GM23338 (cell line): ENCODE measurements at regions not wholly inside any gene's neighbourhood (a gene's known extent, or its start where the extent isn't known, plus 50 kb on each side); places are given as distances from the start of the nearest gene placed in this dataset.

Source experiments
- ATAC-seq: fragments of 200-7000 bp; cut with Tn5 transposase; 3 replicates; pipeline ENCODE4 v1.9.1; 2020
- DNase-seq: peaks from one replicate; pipeline ENCODE4 v3.0.0-alpha.2; 2015; ENCODE audit warnings: low spot score
- H2AFZ ChIP-seq: fragments of 200-600 bp; sonication (generic); 2 replicates; pipeline ENCODE4 v1.8.0; 2016; ENCODE audit warnings: antibody characterized with exemption, mild to moderate bottlenecking, moderate library complexity
- H3F3A ChIP-seq: fragments of 200-600 bp; sonication (generic); replicated peaks from 2 replicates; pipeline ENCODE4 v1.8.0; 2017; ENCODE audit warnings: antibody characterized with exemption, mixed run types, low read depth
- H3K27ac ChIP-seq: fragments of 200-600 bp; sonication (generic); 2 replicates; pipeline ENCODE4 v1.6.1; 2016; ENCODE audit warnings: low read depth
- H3K27me3 ChIP-seq: fragments of 200-600 bp; sonication (generic); 2 replicates; pipeline ENCODE4 v1.8.0; 2016; ENCODE audit warnings: mild to moderate bottlenecking, mixed run types, moderate library complexity; ENCODE audit not compliant: insufficient read depth
- H3K36me3 ChIP-seq: fragments of 200-600 bp; sonication (generic); 2 replicates; pipeline ENCODE4 v1.8.0; 2016; ENCODE audit warnings: mild to moderate bottlenecking; ENCODE audit not compliant: insufficient read depth
- H3K4me1 ChIP-seq: fragments of 200-600 bp; sonication (generic); 2 replicates; pipeline ENCODE4 v1.8.0; 2016; ENCODE audit warnings: mild to moderate bottlenecking, moderate library complexity; ENCODE audit not compliant: insufficient read depth
- H3K4me2 ChIP-seq: fragments of 200-600 bp; sonication (generic); 2 replicates; pipeline ENCODE4 v1.7.1; 2017; ENCODE audit warnings: mixed run types
- H3K4me3 ChIP-seq: fragments of 200-600 bp; sonication (generic); 2 replicates; pipeline ENCODE4 v1.6.1; 2016; ENCODE audit warnings: mixed run types
- H3K79me2 ChIP-seq: fragments of 200-600 bp; sonication (generic); replicated peaks from 2 replicates; pipeline ENCODE4 v1.8.0; 2017; ENCODE audit warnings: mild to moderate bottlenecking; ENCODE audit not compliant: insufficient read depth
- H3K9me2 ChIP-seq: fragments of 200-600 bp; sonication (generic); 2 replicates; pipeline ENCODE4 v1.8.0; 2017; ENCODE audit not compliant: insufficient read depth
- H4K20me1 ChIP-seq: fragments of 200-600 bp; sonication (generic); replicated peaks from 2 replicates; pipeline ENCODE4 v1.8.0; 2017; ENCODE audit warnings: mild to moderate bottlenecking; ENCODE audit not compliant: insufficient read depth
- H3K27ac Mint-ChIP-seq: 2 replicates; pipeline ENCODE4 v1.8.0; 2020; ENCODE audit warnings: inconsistent platforms, mild to moderate bottlenecking, moderate library complexity, mixed read lengths
- H3K27me3 Mint-ChIP-seq: 3 replicates; pipeline ENCODE4 v1.8.0; 2022; ENCODE audit warnings: low read depth, mild to moderate bottlenecking, moderate library complexity, mixed read lengths, inconsistent platforms; ENCODE audit not compliant: insufficient read depth, poor library complexity
- H3K36me3 Mint-ChIP-seq: 3 replicates; pipeline ENCODE4 v1.8.0; 2021; ENCODE audit warnings: low read depth, mild to moderate bottlenecking, inconsistent platforms, moderate library complexity, mixed read lengths
- H3K4me1 Mint-ChIP-seq: 3 replicates; pipeline ENCODE4 v1.8.0; 2020; ENCODE audit warnings: mild to moderate bottlenecking, inconsistent platforms, mixed read lengths
- H3K4me3 Mint-ChIP-seq: 3 replicates; pipeline ENCODE4 v1.8.0; 2021; ENCODE audit warnings: moderate library complexity, mild to moderate bottlenecking, inconsistent platforms, mixed read lengths
- H3K9me3 Mint-ChIP-seq: 3 replicates; pipeline ENCODE4 v1.8.0; 2020; ENCODE audit warnings: moderate library complexity, mild to moderate bottlenecking, inconsistent platforms, mixed read lengths
- CREB1 ChIP-seq: fragments of 250-450 bp; sonication (Bioruptor Pico); IDR thresholded peaks from 2 replicates; pipeline ENCODE4 v1.5.0; 2020; ENCODE audit warnings: low read depth, mild to moderate bottlenecking, moderate library complexity
- EZH2 ChIP-seq: fragments of 200-600 bp; sonication (generic); IDR thresholded peaks from one replicate; pipeline ENCODE4 v1.8.0; 2017; ENCODE audit warnings: antibody characterized with exemption, mild to moderate bottlenecking, low read depth; ENCODE audit not compliant: unreplicated experiment
- EZH2phosphoT487 ChIP-seq: fragments of 200-600 bp; sonication (generic); IDR thresholded peaks from one replicate; pipeline ENCODE4 v1.8.1; 2018; ENCODE audit warnings: antibody characterized with exemption; ENCODE audit not compliant: unreplicated experiment
- JUNB ChIP-seq: IDR thresholded peaks from one replicate; pipeline ENCODE4 v1.6.1; 2016; ENCODE audit warnings: antibody characterized with exemption; ENCODE audit not compliant: unreplicated experiment
- NANOG ChIP-seq: IDR thresholded peaks from 2 replicates; pipeline ENCODE4 v1.6.1; 2016; ENCODE audit warnings: antibody characterized with exemption, borderline replicate concordance
- TF ChIP-seq, protein P1 (sequence below), 2 experiments: fragments of 200-600 bp in 1 of 2; sonication (generic) in 1 of 2; conservative IDR thresholded peaks; 2 replicates each; pipeline versions ENCODE4 v1.5.1 to v1.6.1; 2016 to 2017; ENCODE audit warnings: antibody characterized with exemption in 2 of 2, low read depth in 2 of 2, mild to moderate bottlenecking in 2 of 2, moderate library complexity in 1 of 2

DNA sequence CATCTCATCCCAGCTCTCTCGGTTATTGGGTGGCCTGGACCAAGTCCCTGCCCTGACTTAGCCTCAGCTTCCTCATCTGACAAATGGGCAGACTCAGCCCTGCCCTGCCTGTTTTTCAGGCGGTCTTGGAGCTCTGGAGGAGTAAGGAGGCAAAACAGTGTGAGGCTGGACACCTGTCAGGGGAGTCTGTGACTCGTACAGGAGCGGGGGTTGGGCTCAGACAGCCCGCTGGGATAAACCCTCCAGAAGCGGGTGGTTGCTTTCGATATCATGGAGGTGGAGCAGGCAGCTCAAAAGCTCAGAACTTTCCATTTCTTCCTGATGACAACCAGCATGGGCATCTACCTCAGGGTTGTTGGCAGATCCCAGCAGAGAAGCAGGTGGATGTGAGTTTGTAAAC is 72.9 kb upstream of the GGTA1 start:
- peaks cover 10% of the 10 kb centered on the region for H3K4me1 Mint-ChIP-seq
- ATAC-seq = no peak

DNA sequence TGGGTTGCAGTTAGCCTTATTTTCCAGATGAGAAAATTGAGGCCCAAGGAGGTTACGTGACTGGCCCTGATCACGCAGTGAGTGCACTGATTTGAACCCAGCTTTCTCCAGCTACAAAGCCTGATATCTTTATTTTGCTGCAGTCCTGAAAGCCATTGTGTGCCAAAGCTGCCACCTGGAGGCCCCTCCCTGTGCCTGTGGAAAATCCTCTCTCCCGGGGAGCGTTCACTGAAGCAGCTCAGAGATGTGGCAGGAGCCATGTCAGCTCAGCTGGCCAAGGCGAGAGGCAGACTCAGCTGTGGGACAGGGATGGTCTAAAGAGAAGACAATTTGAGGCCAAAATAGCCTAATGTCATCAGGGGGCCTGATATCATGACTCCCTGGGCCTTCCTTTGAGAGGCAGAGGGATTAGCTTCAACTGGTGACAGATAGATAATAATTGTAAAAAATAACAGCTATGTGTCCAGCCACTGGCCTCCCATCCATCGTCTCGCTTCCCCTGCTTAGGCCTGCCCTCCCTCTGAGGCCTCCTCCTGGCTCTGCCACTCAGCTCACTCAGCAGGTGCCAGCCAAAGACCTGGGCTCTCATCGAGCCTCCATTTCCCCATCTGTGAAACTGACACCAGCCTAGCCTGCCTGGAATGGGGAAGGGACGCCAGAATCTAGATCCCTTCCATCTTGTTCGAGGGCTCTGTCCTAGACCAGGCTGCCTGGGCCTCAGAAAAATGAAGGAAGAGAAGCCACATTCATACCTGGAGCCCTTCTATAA is 74.3 kb upstream of the GGTA1 start:
- Histone ChIP-seq H3K79me2 (no peaks in the 10 kb centered on the region), H3K36me3 (no peaks in the 10 kb centered on the region), H3K4me1 (no peaks in the 10 kb centered on the region), H3K9me2 (no peaks in the 10 kb centered on the region), H2AFZ (no peak overlapping the region), H3F3A (no peaks in the 10 kb centered on the region), H3K4me2 (no peak overlapping the region), H4K20me1 (no peaks in the 10 kb centered on the region), H3K4me3 (no peak overlapping the region), H3K27me3 (no peaks in the 10 kb centered on the region), H3K27ac (no peak overlapping the region)
- Mint-ChIP-seq H3K27me3 (peaks cover 19% of the 10 kb centered on the region), H3K4me1 (peaks cover 6% of the 10 kb centered on the region), H3K4me3 (no peak overlapping the region), H3K27ac (no peak overlapping the region), H3K36me3 (no peaks in the 10 kb centered on the region), H3K9me3 (no peaks in the 10 kb centered on the region)
- DNase-seq (no peak), ATAC-seq (peak; percentile 17; the same call in 2 of the 3 replicates)
- TF ChIP-seq, protein P1, sequence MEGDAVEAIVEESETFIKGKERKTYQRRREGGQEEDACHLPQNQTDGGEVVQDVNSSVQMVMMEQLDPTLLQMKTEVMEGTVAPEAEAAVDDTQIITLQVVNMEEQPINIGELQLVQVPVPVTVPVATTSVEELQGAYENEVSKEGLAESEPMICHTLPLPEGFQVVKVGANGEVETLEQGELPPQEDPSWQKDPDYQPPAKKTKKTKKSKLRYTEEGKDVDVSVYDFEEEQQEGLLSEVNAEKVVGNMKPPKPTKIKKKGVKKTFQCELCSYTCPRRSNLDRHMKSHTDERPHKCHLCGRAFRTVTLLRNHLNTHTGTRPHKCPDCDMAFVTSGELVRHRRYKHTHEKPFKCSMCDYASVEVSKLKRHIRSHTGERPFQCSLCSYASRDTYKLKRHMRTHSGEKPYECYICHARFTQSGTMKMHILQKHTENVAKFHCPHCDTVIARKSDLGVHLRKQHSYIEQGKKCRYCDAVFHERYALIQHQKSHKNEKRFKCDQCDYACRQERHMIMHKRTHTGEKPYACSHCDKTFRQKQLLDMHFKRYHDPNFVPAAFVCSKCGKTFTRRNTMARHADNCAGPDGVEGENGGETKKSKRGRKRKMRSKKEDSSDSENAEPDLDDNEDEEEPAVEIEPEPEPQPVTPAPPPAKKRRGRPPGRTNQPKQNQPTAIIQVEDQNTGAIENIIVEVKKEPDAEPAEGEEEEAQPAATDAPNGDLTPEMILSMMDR (conservative IDR thresholded peaks at IDR 0.05; ENCODE audit: low read depth in 2 of 2) = 0 out of 4 replicates have a peak, but pooled peaks of 1 of the 2 experiments have one; percentile 24
- TF ChIP-seq EZH2 = no peak

More for the DNA sequence above, 72.9 kb upstream of the GGTA1 start:
- H3K79me2 ChIP-seq = no peaks in the 10 kb centered on the region
- H3K9me3 Mint-ChIP-seq = no peaks in the 10 kb centered on the region
- no peak overlapping the region for H3K27ac ChIP-seq
- no peaks in the 10 kb centered on the region; the same call in 1 of the 2 replicates for H3K4me1 ChIP-seq
- peaks cover 19% of the 10 kb centered on the region for H3K27me3 Mint-ChIP-seq
- no peaks in the 10 kb centered on the region for H3K36me3 Mint-ChIP-seq
- no peaks in the 10 kb centered on the region for H3F3A ChIP-seq
- H3K27me3 ChIP-seq = no peaks in the 10 kb centered on the region
- no peak overlapping the region for H3K4me3 ChIP-seq
- H2AFZ ChIP-seq = no peak overlapping the region
- no peaks in the 10 kb centered on the region for H3K36me3 ChIP-seq
- DNase-seq = no peak
- H3K4me3 Mint-ChIP-seq = no peak overlapping the region
- H4K20me1 ChIP-seq = no peaks in the 10 kb centered on the region
- H3K9me2 ChIP-seq = no peaks in the 10 kb centered on the region
- TF ChIP-seq JUNB (no peak), EZH2phosphoT487 (no peak)
- H3K27ac Mint-ChIP-seq = no peak overlapping the region
- H3K4me2 ChIP-seq = no peak overlapping the region

DNA sequence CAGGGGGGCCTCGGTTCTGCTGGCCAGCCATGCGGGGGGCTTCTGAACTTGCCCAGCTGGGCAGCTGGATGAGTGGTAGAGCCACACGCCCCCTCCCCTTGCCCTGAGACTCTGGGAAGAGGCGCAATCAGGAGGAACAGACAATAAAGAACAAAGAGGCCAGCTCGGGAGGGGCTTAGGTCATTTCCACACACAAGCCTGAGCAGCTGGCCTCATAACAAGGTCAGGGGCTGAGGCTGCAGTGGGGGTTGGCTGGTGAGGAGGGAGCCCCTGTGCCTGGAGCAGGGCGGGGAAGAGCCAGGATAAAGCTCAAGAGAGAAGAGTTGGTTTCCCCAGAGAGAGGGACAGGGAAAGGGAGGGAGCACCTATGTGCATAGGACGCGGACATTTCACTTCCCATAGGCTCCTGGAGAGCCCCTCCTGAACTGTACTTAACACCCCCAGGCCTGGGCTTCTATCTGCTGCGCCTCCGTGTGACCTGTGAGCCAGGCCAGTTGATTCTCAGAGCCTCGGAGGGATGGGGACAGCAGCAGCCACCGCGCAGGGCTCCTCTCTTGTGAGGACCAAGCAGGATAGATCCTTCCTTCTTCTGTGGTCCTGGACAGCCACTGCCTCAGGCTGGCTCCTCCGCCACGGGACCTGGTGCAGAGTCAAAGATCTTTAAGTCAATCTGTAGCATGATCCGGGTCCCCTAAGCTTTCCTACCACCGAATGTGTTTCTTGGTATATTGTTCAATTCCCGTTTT is 75.3 kb upstream of the GGTA1 start:
- H3K27ac Mint-ChIP-seq = no peak overlapping the region
- no peaks in the 10 kb centered on the region for H4K20me1 ChIP-seq
- H3K9me3 Mint-ChIP-seq = no peaks in the 10 kb centered on the region
- H3K9me2 ChIP-seq = no peaks in the 10 kb centered on the region
- no peaks in the 10 kb centered on the region for H3F3A ChIP-seq
- H3K4me1 ChIP-seq = no peaks in the 10 kb centered on the region
- no peak overlapping the region for H2AFZ ChIP-seq
- H3K79me2 ChIP-seq = no peaks in the 10 kb centered on the region
- no peak overlapping the region for H3K4me3 Mint-ChIP-seq
- H3K27me3 Mint-ChIP-seq = peaks cover 19% of the 10 kb centered on the region
- no peaks in the 10 kb centered on the region for H3K36me3 ChIP-seq
- H3K4me3 ChIP-seq = no peak overlapping the region
- no peaks in the 10 kb centered on the region for H3K27me3 ChIP-seq
- no peaks in the 10 kb centered on the region for H3K36me3 Mint-ChIP-seq
- no peak for DNase-seq
- H3K4me1 Mint-ChIP-seq = peaks cover 6% of the 10 kb centered on the region
- H3K4me2 ChIP-seq = no peak overlapping the region
- no peak for ATAC-seq
- H3K27ac ChIP-seq = no peak overlapping the region
- TF ChIP-seq NANOG = no peak
- TF ChIP-seq CREB1 (CRISPR knock-in tag) = no peak
- no peak for TF ChIP-seq JUNB
- TF ChIP-seq EZH2phosphoT487 = no peak
